GM21360 (cell line): ENCODE measurements at regions not wholly inside any gene's neighbourhood (a gene's known extent, or its start where the extent isn't known, plus 50 kb on each side); places are given as distances from the start of the nearest gene placed in this dataset.
A peak's percentile ranks its signal among the peaks of the same experiment; 100 is the strongest.
"Not testable (repeated sequence)": the region's sequence is repeated elsewhere in the genome, so short reads cannot be mapped to it uniquely, and the experiment has no call there.

ENCODE experiments used
- ATAC-seq: cut with Tn5 transposase; IDR thresholded peaks from one replicate; pipeline ENCODE4 v1.9.1; 2021; ENCODE audit warnings: mild to moderate bottlenecking, moderate library complexity; ENCODE audit not compliant: unreplicated experiment

DNA sequence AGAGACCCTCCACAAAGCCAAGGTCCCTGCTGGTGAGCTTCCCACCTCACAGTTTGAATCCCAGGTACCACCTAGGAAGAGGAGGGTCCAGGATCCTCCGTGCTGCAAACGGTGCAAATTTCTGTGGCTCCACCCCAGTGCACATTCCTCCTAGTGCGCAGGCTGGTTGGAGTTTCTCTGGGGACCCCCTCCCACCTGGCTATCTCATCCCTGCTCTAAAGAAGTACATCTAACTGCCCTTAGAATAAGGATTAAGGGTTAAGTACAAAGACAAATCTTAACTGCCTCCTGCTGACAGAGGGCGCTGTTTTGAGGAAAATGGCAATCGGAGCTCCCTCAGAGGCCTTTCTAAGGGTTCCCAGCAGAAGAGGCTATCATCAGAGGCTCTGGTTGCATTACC is 109.6 kb upstream of the FSIP2 start:
- peak; percentile 59 for ATAC-seq

DNA sequence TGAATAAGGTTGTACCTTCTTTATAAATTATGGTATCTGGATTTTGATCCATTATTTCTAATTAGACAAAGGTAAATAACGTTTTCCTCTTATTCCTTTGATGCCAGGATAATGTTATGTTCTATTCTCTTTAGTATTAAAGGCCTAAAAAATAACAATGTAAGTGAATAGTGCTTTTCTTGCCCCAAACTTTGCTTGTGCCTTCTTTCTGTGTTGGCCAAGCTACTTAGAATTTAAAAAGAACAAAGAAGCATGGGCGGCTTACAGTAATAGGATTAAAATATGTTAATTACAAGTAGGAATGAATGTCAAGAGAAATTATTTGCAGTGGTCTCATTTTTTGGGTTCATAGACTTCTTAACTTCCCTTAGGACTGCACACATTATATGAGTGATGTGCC is 105.0 kb upstream of the FSIP2 start:
- ATAC-seq, result no peak

DNA sequence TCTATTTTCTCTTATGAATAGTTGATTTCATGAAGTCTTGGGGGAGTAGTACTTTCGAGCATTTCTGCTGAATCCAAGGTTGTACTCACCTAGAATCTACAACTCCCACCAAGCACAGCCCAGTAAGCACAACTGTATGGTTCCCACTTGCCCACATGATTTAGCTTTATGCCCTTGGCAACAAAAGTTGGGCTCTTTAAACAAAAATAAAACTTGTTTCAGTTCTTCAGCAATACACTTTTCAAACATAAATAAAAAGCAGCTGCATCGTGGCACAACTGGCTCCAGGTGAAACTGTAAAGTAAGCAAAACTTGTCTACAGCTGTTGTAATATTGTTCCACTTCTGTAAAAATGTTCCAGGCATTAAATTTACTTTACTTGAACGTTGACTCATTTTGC is 99.8 kb upstream of the FSIP2 start:
- ATAC-seq, result no peak

GRCh38 chr2:185640588-185640987 is 98.0 kb upstream of the FSIP2 start:
- no peak for ATAC-seq

DNA sequence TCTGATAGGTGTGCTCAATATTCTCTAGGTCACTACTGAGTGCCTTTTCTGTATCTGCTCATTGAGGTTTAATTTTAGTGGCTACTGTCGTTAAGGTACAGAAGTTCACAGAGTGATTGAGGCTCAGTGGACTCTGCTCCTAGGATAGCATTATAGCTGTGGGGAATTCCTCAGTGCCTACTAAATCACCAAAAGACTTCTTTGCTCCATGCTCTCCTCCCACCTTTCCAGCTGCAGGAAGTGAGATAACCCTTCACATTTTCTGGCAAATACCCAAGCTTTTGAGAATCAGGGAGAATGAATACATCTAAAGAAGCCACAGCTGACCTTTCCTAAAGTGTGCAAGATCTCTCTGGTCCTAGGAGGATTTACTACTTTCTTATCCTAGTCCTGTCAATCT is 95.2 kb upstream of the FSIP2 start:
- ATAC-seq, result no peak

DNA sequence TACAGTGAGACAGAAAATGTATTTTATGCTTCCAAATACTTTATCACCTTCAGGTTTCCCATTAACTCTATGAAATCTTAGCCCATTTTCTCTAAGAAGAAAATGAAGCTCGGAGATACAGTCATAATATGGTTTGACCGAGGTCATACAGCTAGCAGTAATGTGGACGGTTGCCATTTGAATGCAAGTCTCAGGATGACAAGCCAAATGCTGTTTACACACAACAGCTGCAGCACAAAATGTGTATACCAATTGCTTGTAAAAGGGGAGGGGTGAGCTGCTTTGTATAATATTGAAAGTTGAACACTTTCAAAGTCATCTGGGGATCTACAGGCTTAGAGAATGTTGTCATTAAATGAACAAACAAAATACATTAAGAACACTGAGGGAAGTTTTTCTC is 93.8 kb upstream of the FSIP2 start:
- no peak for ATAC-seq

DNA sequence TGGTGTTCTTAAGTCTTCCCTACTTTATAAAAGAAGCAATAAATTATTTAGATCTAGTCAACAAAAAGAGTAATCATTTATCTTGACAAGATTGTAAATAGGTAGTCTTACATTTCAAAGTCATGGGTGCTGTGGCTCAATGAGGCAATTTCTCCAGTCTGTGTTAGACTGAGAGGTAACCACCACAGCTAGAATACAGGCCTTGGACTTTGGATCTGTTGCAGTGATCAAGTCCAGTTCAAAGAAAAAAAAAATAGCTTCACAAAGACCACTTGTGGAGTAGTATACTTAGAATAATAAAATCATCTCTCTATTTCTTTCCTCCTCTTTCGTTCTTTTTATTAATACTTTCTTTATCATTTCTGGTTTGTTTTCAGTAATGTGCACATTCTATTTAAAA is 93.1 kb upstream of the FSIP2 start:
- ATAC-seq, result no peak

- ATAC-seq, result no peak
Measured at GRCh38 chr2:185658750-185659149, 79.9 kb upstream of the FSIP2 start.

GRCh38 chr2:185663811-185664210 is 74.8 kb upstream of the FSIP2 start:
- no peak for ATAC-seq

GRCh38 chr2:185664384-185664783 is 74.2 kb upstream of the FSIP2 start:
- no peak for ATAC-seq

- no peak for ATAC-seq
Measured at GRCh38 chr2:185665251-185665814, 73.3 kb upstream of the FSIP2 start.

GRCh38 chr2:185667452-185667851 is 71.2 kb upstream of the FSIP2 start:
- ATAC-seq, result no peak

DNA sequence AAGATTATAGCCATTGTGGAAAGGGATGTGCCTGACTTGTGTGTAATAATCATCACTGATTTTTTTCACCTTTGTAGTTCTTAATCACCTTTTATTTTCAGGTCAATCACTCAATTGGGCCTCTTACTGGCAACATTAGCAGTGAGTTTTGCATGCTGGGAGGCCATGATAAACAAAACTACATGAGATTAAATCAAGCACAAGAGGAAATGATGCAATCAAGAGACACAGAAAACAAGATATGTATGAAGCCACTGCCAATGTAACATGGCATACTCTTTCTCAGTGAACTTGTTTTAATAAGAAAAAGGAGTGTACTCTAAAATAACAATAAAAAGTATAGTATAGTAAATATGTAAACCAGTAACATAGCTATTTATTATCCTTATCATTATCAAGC is 69.9 kb upstream of the FSIP2 start:
- ATAC-seq, result no peak

DNA sequence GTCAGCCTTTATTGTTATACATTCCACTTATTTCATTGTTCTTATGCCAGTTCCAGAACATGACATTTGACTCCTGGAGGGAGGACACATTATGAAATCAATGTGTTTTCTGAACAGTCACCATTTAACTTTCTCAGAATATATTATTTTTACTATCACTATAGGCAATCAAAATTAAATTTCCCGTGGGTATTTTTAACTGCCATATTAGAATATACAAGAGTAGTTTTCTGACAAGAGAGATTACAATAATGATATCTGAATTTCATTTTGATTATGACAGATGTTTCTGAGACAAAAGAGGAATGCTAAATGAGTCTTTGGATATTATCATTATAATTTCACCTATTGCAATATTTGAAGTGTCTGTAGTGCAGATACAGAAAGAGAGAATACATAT is 64.4 kb upstream of the FSIP2 start:
- ATAC-seq, result no peak

GRCh38 chr2:185676316-185676715 is 62.3 kb upstream of the FSIP2 start:
- ATAC-seq, result no peak

- not testable (repeated sequence) for ATAC-seq
Measured at GRCh38 chr2:185687001-185687400, 51.6 kb upstream of the FSIP2 start.

GRCh38 chr2:185687967-185688366 is 50.6 kb upstream of the FSIP2 start:
- ATAC-seq, result no peak
